ENCODE measurements at regions not wholly inside any gene's neighbourhood (a gene's known extent, or its start where the extent isn't known, plus 50 kb on each side); places are given as distances from the start of the nearest gene placed in this dataset.

DNA sequence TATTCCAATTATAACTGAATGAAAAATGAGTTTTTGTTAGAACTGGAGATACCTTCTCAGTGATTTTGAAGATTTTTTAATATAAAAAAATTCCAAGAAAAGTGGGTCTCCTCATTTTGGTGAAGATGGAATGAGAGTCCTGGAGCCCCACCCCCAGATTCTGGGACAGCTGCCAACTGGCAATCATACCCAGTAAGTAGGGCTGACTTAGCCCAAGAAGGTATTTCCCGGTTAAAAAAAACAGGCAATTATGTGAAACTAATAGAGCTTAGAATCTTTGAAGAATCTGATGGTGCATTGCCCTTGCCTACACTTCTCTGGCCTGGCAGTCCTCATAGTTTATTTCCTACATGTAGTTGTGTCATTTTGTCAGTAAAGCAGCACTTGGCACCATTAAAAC is 52.8 kb upstream of the VWDE start:
- Mint-ChIP-seq H3K4me3 (no peak overlapping the region), H3K4me1 (no peaks in the 10 kb centered on the region), H3K36me3 (ENCODE audit: low read depth) (no peaks in the 10 kb centered on the region), H3K9me3 (no peaks in the 10 kb centered on the region), H3K27me3 (peaks cover 6% of the 10 kb centered on the region), H3K27ac (no peak overlapping the region)
- no peak for DNase-seq
- POLR2A ChIA-PET: no interaction called here
- CTCF ChIA-PET: no interaction called here

DNA sequence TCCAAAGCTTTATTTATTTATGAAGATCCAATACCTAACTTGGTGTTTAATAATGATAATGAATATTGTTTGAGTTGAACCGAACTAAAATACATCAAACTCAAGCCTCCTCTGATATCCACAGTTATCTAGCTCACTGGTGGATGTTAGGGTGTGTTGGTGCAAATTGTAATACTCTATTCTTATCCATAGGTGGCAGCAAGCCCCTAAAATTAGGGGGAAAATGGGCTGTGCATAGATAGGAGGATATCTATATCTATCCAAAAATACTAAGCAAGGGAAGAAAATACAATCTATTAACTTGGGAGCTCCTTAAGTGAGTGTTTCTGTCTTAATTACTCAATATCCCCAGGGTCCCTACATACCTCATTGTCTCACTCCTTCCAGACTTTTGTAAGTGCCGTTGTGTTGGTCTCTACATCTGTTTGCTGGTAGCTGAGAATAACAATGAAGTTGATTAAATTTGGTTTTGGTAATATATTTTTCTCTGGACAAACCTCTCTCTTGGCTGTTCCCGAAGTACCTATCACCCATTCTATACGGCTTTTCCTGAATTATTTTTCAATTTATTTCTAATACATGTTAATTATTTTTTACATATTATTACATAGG is 55.0 kb upstream of the VWDE start:
- ChIA-PET CTCF (interaction anchor here (0.6 to 1.7 kb wide), 7 partner anchors 10 to 208 kb away, joined by 3 to 7 read pairs (median 5); no protein-coding TSS in a partner anchor), POLR2A (no interaction called here)
- DNase-seq: peak; percentile 21

DNA sequence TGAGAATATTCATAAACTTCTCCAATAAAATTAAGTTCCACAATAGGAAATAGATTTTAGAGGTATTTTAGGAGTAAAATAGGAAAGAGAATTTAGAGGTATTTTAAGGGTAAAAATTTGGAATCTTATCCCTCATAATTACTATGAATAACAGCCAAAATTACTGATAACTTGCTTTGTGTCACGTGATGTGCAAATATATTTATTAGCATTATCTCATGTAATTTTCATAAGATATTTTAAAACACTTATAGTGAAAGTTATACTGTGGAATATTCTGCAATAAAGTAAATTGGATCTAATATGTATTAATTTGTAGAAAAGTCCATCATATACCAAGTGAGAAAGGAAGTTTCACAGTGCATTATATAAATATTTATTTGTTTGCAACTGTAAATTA is 64.2 kb upstream of the VWDE start:
- ChIA-PET CTCF (no interaction called here), POLR2A (no interaction called here)
- no peak overlapping the region for H3K4me3 Mint-ChIP-seq
- H3K9me3 Mint-ChIP-seq: no peaks in the 10 kb centered on the region
- H3K27me3 Mint-ChIP-seq: peaks cover 4% of the 10 kb centered on the region
- H3K36me3 Mint-ChIP-seq (ENCODE audit: low read depth): no peaks in the 10 kb centered on the region
- DNase-seq: no peak
- no peak overlapping the region for H3K27ac Mint-ChIP-seq
- no peaks in the 10 kb centered on the region for H3K4me1 Mint-ChIP-seq

More for the DNA sequence above, 55.0 kb upstream of the VWDE start:
- H3K9me3 Mint-ChIP-seq: no peaks in the 10 kb centered on the region
- H3K27ac Mint-ChIP-seq: no peak overlapping the region
- H3K4me1 Mint-ChIP-seq: no peaks in the 10 kb centered on the region
- H3K27me3 Mint-ChIP-seq: peaks cover 6% of the 10 kb centered on the region
- no peak overlapping the region for H3K4me3 Mint-ChIP-seq
- H3K36me3 Mint-ChIP-seq (ENCODE audit: low read depth): no peaks in the 10 kb centered on the region

DNA sequence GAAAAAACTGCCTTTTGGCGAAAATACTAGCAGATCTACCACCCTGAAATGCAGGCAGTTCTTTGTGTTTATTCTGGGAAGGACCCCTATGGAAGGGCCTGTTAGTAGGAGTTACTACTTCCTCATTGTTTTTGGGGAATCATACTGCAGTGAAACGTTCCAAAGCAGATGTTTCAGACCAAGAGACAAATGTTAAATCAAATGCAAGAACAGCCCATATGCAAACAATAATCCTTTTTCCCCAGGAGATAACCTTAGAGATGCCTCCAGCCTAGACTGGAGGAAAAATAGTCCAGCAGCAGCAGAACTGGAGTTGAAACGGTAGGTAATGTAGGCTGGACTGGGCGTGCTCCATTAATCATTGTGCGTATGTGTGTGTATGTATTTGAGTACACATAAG is 65.9 kb upstream of the VWDE start:
- H3K4me3 Mint-ChIP-seq: no peak overlapping the region
- no peak overlapping the region for H3K27ac Mint-ChIP-seq
- ChIA-PET POLR2A (no interaction called here), CTCF (interaction anchor here (1.3 kb wide), 1 partner anchor 12 kb away, joined by 3 read pairs; no protein-coding TSS in a partner anchor)
- no peaks in the 10 kb centered on the region for H3K4me1 Mint-ChIP-seq
- peaks cover 4% of the 10 kb centered on the region for H3K27me3 Mint-ChIP-seq
- no peak for DNase-seq
- no peaks in the 10 kb centered on the region for H3K9me3 Mint-ChIP-seq
- H3K36me3 Mint-ChIP-seq (ENCODE audit: low read depth): no peaks in the 10 kb centered on the region

DNA sequence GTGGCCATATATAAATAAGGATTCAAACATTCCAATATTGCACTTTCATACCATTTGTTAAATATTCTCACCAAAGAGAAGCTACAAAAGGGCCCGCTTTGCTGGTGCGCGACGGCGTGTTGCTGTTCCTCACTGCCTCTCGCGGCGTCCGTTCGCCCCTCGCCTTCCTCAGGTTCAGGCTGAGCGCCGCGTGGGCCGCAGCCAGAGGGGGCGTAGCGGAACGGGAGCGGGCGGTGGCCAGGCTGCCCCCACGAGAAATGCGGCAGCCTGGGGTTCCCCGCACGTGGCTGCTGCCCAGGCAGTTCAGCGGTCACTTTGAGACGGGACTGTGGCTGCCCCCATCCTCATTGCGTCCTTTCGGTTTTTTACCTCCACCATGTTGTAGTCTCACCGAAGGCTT is 67.3 kb upstream of the VWDE start:
- H3K27ac Mint-ChIP-seq: no peak overlapping the region
- POLR2A ChIA-PET: no interaction called here
- peaks cover 2% of the 10 kb centered on the region for H3K27me3 Mint-ChIP-seq
- no peak for DNase-seq
- H3K9me3 Mint-ChIP-seq: no peaks in the 10 kb centered on the region
- H3K4me1 Mint-ChIP-seq: no peaks in the 10 kb centered on the region
- no peaks in the 10 kb centered on the region for H3K36me3 Mint-ChIP-seq (ENCODE audit: low read depth)
- no peak overlapping the region for H3K4me3 Mint-ChIP-seq
- CTCF ChIA-PET: no interaction called here

DNA sequence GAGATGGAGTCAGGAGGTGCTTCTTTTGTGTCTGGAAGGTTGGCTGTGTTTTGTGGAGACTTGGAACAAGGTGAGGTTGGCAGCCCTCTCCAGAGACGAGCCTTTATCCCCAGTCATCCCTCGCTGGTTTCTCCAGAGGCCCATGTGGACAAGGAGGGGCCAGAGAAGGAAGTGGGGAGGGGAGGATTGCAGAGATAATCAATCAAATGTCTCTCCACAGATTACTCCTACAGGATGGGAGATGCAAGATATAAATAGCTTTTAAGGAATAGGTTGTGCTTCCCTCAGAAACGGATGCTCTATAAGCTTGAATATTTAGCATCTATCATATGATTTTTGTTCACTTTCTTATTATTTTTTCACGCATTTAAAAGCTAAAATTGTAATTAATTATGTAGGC is 70.4 kb upstream of the VWDE start:
- Mint-ChIP-seq H3K27me3 (peaks cover 2% of the 10 kb centered on the region), H3K4me1 (no peaks in the 10 kb centered on the region), H3K9me3 (no peaks in the 10 kb centered on the region), H3K36me3 (ENCODE audit: low read depth) (no peaks in the 10 kb centered on the region), H3K27ac (no peak overlapping the region), H3K4me3 (no peak overlapping the region)
- DNase-seq: no peak
- ChIA-PET POLR2A (no interaction called here), CTCF (no interaction called here)

DNA sequence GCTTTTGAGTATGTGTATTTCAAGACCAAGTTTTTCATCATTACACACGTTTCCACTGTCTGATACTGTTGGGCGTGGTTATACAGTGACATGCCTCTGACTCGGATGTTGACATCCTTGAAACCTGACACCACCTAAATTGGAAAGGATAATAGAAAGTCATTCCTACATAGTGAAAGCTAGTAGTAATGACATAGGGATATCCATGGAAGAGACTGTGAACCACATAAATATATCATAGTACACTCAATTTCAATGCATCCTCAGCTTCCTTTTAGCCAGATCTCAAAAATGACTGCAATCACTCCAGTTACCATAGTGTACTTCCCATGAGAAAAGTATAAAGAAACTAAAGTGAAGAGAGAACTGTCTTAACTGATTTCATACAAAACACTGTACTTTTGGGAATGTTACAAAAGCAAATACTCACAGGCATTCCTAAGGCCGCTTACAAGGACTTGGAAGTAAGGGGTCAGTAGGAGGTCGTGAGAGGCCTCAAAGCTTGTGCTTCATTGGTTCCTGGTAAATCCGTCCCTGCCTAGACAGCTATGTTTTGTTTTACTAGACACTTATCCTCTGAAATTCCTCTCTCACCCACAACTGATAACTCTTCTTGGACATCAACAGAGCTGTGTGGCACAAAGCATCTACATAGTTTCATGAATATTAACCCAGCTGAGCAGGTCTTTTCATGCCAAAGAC is 71.8 kb upstream of the VWDE start:
- H3K36me3 Mint-ChIP-seq (ENCODE audit: low read depth): no peaks in the 10 kb centered on the region
- CTCF ChIA-PET: no interaction called here
- H3K4me3 Mint-ChIP-seq: no peak overlapping the region
- no peak overlapping the region for H3K27ac Mint-ChIP-seq
- peaks cover 2% of the 10 kb centered on the region for H3K27me3 Mint-ChIP-seq
- POLR2A ChIA-PET: no interaction called here
- H3K4me1 Mint-ChIP-seq: no peaks in the 10 kb centered on the region
- no peak for DNase-seq
- H3K9me3 Mint-ChIP-seq: no peaks in the 10 kb centered on the region

DNA sequence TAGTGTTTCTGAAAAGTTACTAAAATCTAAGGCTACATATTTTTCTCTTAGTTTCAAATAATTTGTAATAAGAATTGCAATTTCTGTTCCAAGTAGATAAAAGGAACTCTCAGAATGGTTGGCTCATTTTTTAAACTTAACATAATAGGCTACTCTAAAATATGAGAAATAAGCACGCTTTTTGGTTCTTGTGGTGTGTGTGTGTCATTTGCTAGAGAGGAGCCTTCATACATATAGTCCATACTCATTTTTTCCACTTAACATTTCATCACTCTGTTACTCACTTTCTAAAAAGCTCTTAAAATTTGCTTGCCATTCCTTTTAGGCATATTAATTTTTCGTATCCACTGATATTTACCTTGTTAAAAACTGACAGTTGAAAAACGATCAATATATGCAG is 74.0 kb upstream of the VWDE start:
- CTCF ChIA-PET: interaction anchor here (1.0 kb wide), 1 partner anchor 19 kb away, joined by 6 read pairs; no protein-coding TSS in a partner anchor
- no peak for DNase-seq
- POLR2A ChIA-PET: no interaction called here
- peaks cover 9% of the 10 kb centered on the region for H3K4me1 Mint-ChIP-seq
- H3K4me3 Mint-ChIP-seq: no peak overlapping the region
- H3K36me3 Mint-ChIP-seq (ENCODE audit: low read depth): no peaks in the 10 kb centered on the region
- peaks cover 2% of the 10 kb centered on the region for H3K27me3 Mint-ChIP-seq
- no peaks in the 10 kb centered on the region for H3K9me3 Mint-ChIP-seq
- H3K27ac Mint-ChIP-seq: no peak overlapping the region

DNA sequence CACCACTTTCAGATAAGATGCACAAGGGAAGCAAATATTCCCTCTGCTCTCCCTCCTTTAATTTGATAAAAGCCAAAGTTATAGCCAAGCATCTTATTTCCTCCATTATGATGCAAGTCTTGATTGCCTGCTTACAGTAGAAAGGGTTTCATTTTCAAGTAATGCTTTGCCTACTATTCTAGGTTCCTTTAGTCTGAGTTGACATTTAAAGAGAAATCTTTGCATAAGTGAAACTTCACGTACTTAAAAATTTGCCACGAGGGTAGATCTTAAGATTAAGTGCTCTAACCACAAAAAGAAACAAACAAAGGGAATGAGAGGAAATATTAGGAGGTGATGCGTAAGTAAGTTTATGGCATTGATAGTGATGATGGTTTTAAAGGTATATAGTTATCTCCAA is 78.1 kb upstream of the VWDE start:
- H3K36me3 Mint-ChIP-seq (ENCODE audit: low read depth): no peaks in the 10 kb centered on the region
- no peaks in the 10 kb centered on the region for H3K9me3 Mint-ChIP-seq
- peak overlapping the region; percentile 67 for H3K27ac Mint-ChIP-seq
- H3K4me1 Mint-ChIP-seq: peaks cover 9% of the 10 kb centered on the region
- ChIA-PET POLR2A (no interaction called here), CTCF (no interaction called here)
- H3K4me3 Mint-ChIP-seq: peak overlapping the region; percentile 28
- no peaks in the 10 kb centered on the region for H3K27me3 Mint-ChIP-seq
- no peak for DNase-seq

DNA sequence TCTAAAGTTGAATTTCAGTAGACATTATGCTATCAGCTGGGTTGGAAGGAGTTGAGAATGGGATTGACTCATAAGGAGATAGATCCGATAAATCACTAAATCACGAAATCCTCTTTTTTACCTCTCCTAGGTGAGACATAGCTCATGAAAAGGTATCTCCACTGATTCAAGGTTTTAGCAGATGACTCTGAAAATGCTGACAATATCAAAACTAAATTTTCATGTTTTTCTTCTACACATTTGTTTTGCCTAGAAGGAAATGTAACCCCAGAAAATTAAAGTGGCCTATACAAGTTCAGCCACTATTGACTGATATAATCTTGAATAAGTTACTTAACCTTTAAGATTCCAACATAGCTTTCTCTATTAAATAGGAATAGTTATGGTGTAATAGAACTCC is 82.2 kb upstream of the VWDE start:
- ChIA-PET POLR2A (no interaction called here), CTCF (no interaction called here)
- no peak overlapping the region for H3K27ac Mint-ChIP-seq
- no peaks in the 10 kb centered on the region for H3K9me3 Mint-ChIP-seq
- peaks cover 9% of the 10 kb centered on the region for H3K4me1 Mint-ChIP-seq
- H3K27me3 Mint-ChIP-seq: peaks cover 2% of the 10 kb centered on the region
- no peak overlapping the region for H3K4me3 Mint-ChIP-seq
- H3K36me3 Mint-ChIP-seq (ENCODE audit: low read depth): no peaks in the 10 kb centered on the region
- no peak for DNase-seq

DNA sequence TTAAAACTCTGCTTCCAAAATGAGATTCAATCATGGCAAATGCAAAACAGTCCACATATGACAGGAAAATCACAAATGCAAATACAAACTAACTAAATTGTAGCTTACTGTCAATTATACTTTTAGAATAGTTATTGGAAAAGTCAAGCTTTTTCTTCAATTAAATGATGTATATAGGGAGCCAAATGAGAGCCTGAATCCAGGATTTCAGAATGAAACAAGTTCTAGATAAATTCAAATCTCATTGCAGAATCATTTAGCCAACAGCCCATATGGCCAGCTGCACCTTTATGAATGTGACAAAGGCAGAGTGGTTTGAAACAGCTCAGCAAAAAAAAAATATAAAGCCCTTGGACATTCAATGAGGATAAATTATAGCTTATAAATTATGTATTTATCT is 82.2 kb upstream of the SCIN start:
- no peaks in the 10 kb centered on the region for H3K9me3 Mint-ChIP-seq
- H3K27ac Mint-ChIP-seq: no peak overlapping the region
- H3K4me3 Mint-ChIP-seq: no peak overlapping the region
- no peaks in the 10 kb centered on the region for H3K4me1 Mint-ChIP-seq
- H3K36me3 Mint-ChIP-seq (ENCODE audit: low read depth): no peaks in the 10 kb centered on the region
- H3K27me3 Mint-ChIP-seq: peaks cover 7% of the 10 kb centered on the region
- DNase-seq: no peak
- CTCF ChIA-PET: no interaction called here
- POLR2A ChIA-PET: no interaction called here

DNA sequence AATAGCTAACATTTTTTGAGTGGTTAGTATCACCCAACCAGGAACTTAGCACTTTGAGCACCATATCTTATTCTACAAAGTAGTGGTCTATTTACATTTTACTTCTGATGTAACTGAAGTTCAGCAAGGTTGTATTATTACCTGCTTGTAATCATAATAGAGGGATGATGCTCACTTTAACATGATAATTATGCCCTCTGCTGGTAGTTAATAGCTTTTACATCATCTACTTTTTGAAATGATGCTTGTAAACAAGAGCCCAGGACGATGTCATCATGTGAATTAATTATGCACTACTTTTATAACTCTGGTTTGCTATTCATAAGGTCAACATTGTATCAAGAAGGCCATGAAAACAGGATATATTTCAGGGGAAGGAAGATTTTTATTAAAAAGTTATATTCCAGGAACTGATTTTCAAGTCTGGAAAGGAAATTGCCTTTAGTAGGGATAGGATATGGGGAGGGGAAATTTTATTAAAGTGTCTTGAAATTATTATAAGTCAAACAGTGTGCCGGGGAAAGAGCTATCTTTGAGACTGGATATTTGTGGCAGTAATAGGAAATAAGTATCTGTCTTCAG is 80.3 kb upstream of the SCIN start:
- CTCF ChIA-PET: interaction anchor here (0.6 to 2.0 kb wide), 3 partner anchors 11 to 150 kb away, joined by 3 to 7 read pairs (median 4); no protein-coding TSS in a partner anchor
- H3K4me1 Mint-ChIP-seq: no peaks in the 10 kb centered on the region
- H3K27me3 Mint-ChIP-seq: peaks cover 7% of the 10 kb centered on the region
- no peak overlapping the region for H3K4me3 Mint-ChIP-seq
- no peaks in the 10 kb centered on the region for H3K9me3 Mint-ChIP-seq
- no peaks in the 10 kb centered on the region for H3K36me3 Mint-ChIP-seq (ENCODE audit: low read depth)
- DNase-seq: no peak
- POLR2A ChIA-PET: no interaction called here
- no peak overlapping the region for H3K27ac Mint-ChIP-seq

DNA sequence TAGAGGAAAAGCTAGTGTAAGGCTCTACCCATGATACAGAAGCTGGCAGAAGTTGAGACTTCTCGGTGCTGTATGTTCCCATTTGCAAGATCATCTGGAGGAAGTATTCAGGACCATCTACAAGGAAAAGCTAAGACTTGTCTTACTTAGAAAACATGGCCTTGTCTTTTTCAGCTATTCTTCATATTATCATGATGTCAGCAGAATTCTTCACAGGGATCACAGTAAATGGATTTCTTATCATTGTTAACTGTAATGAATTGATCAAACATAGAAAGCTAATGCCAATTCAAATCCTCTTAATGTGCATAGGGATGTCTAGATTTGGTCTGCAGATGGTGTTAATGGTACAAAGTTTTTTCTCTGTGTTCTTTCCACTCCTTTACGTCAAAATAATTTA is 79.6 kb upstream of the SCIN start:
- Mint-ChIP-seq H3K9me3 (no peaks in the 10 kb centered on the region), H3K4me1 (no peaks in the 10 kb centered on the region), H3K36me3 (ENCODE audit: low read depth) (no peaks in the 10 kb centered on the region), H3K27ac (no peak overlapping the region), H3K27me3 (peaks cover 7% of the 10 kb centered on the region), H3K4me3 (no peak overlapping the region)
- POLR2A ChIA-PET: no interaction called here
- CTCF ChIA-PET: interaction anchor here (0.9 to 2.0 kb wide), 2 partner anchors 32 to 59 kb away, joined by 3 to 7 read pairs; no protein-coding TSS in a partner anchor
- no peak for DNase-seq
